ENCODE measurements at regions not wholly inside any gene's neighbourhood (a gene's known extent, or its start where the extent isn't known, plus 50 kb on each side); places are given as distances from the start of the nearest gene placed in this dataset.
"Not testable (repeated sequence)": the region's sequence is repeated elsewhere in the genome, so short reads cannot be mapped to it uniquely, and the experiment has no call there.

DNA sequence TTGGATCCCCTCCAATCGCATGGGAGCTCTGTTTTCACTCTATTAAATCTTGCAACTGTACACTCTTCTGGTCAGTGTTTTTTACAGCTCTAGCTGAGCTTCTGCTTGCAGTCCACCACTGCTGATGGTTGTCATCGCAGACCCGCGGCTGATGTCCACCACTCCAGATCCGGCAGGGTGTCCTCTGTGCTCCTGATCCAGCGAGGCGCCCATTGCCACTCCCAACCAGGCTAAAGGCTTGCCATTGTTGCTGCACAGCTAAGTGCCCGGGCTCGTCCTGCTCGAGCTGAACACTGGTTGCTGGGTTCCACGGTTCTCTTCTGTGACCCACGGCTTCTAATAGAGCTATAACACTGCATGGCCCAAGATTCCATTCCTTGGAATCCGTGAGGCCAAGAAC, 70.7 kb upstream of the NCAM2 start:
- TF ChIP-seq, protein P1, sequence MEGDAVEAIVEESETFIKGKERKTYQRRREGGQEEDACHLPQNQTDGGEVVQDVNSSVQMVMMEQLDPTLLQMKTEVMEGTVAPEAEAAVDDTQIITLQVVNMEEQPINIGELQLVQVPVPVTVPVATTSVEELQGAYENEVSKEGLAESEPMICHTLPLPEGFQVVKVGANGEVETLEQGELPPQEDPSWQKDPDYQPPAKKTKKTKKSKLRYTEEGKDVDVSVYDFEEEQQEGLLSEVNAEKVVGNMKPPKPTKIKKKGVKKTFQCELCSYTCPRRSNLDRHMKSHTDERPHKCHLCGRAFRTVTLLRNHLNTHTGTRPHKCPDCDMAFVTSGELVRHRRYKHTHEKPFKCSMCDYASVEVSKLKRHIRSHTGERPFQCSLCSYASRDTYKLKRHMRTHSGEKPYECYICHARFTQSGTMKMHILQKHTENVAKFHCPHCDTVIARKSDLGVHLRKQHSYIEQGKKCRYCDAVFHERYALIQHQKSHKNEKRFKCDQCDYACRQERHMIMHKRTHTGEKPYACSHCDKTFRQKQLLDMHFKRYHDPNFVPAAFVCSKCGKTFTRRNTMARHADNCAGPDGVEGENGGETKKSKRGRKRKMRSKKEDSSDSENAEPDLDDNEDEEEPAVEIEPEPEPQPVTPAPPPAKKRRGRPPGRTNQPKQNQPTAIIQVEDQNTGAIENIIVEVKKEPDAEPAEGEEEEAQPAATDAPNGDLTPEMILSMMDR (IDR thresholded peaks at IDR 0.05): not testable (repeated sequence)
- TF ChIP-seq POLR2A (IDR thresholded peaks at IDR 0.05): not testable (repeated sequence)
